Mammary epithelial cell (primary cell): ENCODE measurements at regions not wholly inside any gene's neighbourhood (a gene's known extent, or its start where the extent isn't known, plus 50 kb on each side); places are given as distances from the start of the nearest gene placed in this dataset.
A peak's percentile ranks its signal among the peaks of the same experiment; 100 is the strongest.

Experiments
- EZH2 ChIP-seq: IDR thresholded peaks from 2 replicates; pipeline ENCODE4 v1.6.1; 2012; ENCODE audit warnings: low read length, inconsistent platforms, borderline replicate concordance
- TF ChIP-seq, protein P1 (sequence below), 2 donors: IDR thresholded peaks in 1 of 2; conservative IDR thresholded peaks in 1 of 2; 2 replicates each; pipeline ENCODE4 v1.5.1; 2011 to 2012; ENCODE audit warnings: inconsistent platforms in 2 of 2, low read length in 2 of 2, mild to moderate bottlenecking in 2 of 2, control low read depth in 1 of 2, low read depth in 1 of 2; ENCODE audit not compliant: insufficient read depth in 1 of 2; ENCODE audit errors: extremely low read depth in 1 of 2

DNA sequence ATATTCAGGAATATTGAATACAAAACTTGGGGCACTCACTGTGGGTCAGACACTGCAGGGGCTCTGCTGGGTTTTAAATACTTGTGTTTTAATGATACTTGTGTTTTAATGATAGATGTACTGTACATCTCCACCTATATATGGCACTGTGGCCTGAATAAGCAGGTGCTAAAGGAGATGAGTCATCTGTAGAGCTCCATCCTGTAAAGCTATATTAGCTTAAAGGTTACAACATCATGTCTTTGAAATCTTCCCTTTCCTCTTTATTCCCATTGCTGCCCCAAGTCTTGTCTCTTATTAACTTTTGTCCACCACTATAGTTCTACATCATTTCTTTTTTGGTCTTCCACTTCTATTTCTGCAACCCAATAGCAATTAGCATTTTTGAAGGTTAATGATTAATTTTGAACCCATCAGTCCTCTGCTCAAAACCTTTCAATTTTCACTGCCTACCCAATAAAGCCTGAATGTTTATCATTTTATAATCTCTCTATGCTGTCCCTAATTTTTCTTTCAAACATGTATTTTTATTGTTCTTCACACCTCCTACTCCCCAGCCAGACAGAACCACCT is 113.3 kb upstream of the PTGFR start:
- TF ChIP-seq, protein P1, sequence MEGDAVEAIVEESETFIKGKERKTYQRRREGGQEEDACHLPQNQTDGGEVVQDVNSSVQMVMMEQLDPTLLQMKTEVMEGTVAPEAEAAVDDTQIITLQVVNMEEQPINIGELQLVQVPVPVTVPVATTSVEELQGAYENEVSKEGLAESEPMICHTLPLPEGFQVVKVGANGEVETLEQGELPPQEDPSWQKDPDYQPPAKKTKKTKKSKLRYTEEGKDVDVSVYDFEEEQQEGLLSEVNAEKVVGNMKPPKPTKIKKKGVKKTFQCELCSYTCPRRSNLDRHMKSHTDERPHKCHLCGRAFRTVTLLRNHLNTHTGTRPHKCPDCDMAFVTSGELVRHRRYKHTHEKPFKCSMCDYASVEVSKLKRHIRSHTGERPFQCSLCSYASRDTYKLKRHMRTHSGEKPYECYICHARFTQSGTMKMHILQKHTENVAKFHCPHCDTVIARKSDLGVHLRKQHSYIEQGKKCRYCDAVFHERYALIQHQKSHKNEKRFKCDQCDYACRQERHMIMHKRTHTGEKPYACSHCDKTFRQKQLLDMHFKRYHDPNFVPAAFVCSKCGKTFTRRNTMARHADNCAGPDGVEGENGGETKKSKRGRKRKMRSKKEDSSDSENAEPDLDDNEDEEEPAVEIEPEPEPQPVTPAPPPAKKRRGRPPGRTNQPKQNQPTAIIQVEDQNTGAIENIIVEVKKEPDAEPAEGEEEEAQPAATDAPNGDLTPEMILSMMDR (conservative IDR thresholded peaks at IDR 0.05 in 1 of 2, IDR thresholded peaks at IDR 0.05 in 1 of 2; ENCODE audit: extremely low read depth in 1 of 2, insufficient read depth in 1 of 2, low read depth in 1 of 2, low read length in 2 of 2), result peak in 1 of 2 donors; percentile 7
- TF ChIP-seq EZH2, result no peak
